HCT116 (cell line): ENCODE measurements at regions not wholly inside any gene's neighbourhood (a gene's known extent, or its start where the extent isn't known, plus 50 kb on each side); places are given as distances from the start of the nearest gene placed in this dataset.

Experiments
- ATAC-seq: fragments of 200-7000 bp; cut with Tn5 transposase; 2 replicates; pipeline ENCODE4 v1.9.1; 2020; ENCODE audit warnings: mild to moderate bottlenecking, moderate library complexity
- BruUV-seq: library from RNA; stranded (reverse); fragments of 400-500 nt; replicated peaks from 2 replicates; lab custom pipeline; 2021; lab: Mats Ljungman, UMichigan
- CTCF ChIA-PET: fragments of 300-600 bp; sonication (Branson Sonifier 250); formaldehyde crosslinking; loops from one replicate; lab custom pipeline; 2021; ENCODE audit warnings: antibody characterized with exemption; lab: Charles Lee
- POLR2A ChIA-PET: fragments of 300-600, 350-600 bp; sonication (Branson Sonifier 250); formaldehyde crosslinking; loops from one replicate; lab custom pipeline; 2021; ENCODE audit warnings: antibody characterized with exemption; lab: Charles Lee
- RAD21 ChIA-PET, 2 experiments: fragments of 300-600 bp; sonication (Branson Sonifier 250); formaldehyde crosslinking; loops; one replicate each; lab custom pipeline; 2023; ENCODE audit warnings: low total read pairs in 2 of 2; ENCODE audit not compliant: uncharacterized antibody in 2 of 2, unreplicated experiment in 2 of 2, low non-redundant PET in 1 of 2; lab: Charles Lee
- DNase-seq: peaks from one replicate; pipeline ENCODE4 v3.0.0-alpha.2; 2010; ENCODE audit warnings: low read depth, low spot score
- H2AFZ ChIP-seq: fragments of 200-600 bp; shearing (Covaris generic), sonication (generic); 2 replicates; pipeline ENCODE4 v1.6.1; 2017; ENCODE audit warnings: low read depth, mixed run types, mixed read lengths, antibody characterized with exemption, low read length; ENCODE audit not compliant: poor library complexity, severe bottlenecking
- H3K27ac ChIP-seq: 2 replicates; pipeline ENCODE4 v1.5.1; 2012; ENCODE audit warnings: low read depth, low read length
- H3K27me3 ChIP-seq: fragments of 200-600 bp; sonication (generic); 2 replicates; pipeline ENCODE4 v1.6.1; 2016; ENCODE audit warnings: mixed run types, low read length, mixed read lengths; ENCODE audit not compliant: insufficient read depth
- H3K36me3 ChIP-seq, 2 experiments: fragments of 200-500 bp in 1 of 2; fragments of 200-600 bp in 1 of 2; sonication (Bioruptor generic) in 1 of 2; sonication (generic) in 1 of 2; 2 replicates each; pipeline versions ENCODE4 v1.5.1 to v1.6.1; 2014 to 2016; ENCODE audit warnings: low read length in 2 of 2, inconsistent platforms in 1 of 2, mixed read lengths in 1 of 2, mixed run types in 1 of 2; ENCODE audit not compliant: insufficient read depth in 2 of 2, control insufficient read depth in 1 of 2
- H3K4me1 ChIP-seq, 2 experiments: fragments of 200-600 bp in 1 of 2; sonication (generic) in 1 of 2; 2 replicates each; pipeline versions ENCODE4 v1.5.1 to v1.6.1; 2012 to 2017; ENCODE audit warnings: low read length in 2 of 2, inconsistent platforms in 1 of 2, mild to moderate bottlenecking in 1 of 2, mixed read lengths in 1 of 2, mixed run types in 1 of 2, moderate library complexity in 1 of 2; ENCODE audit not compliant: insufficient read depth in 2 of 2, control insufficient read depth in 1 of 2
- H3K4me2 ChIP-seq: fragments of 200-600 bp; sonication (generic); 2 replicates; pipeline ENCODE4 v1.6.1; 2017; ENCODE audit warnings: mixed run types, low read length, mixed read lengths
- H3K4me3 ChIP-seq, 2 experiments: fragments of 200-600 bp in 1 of 2; sonication (generic) in 1 of 2; replicated peaks in 1 of 2; 2 replicates each; pipeline ENCODE4 v1.5.1; 2011 to 2016; ENCODE audit warnings: low read length in 2 of 2, control low read depth in 1 of 2, low read depth in 1 of 2, mild to moderate bottlenecking in 1 of 2, mixed read lengths in 1 of 2, mixed run types in 1 of 2
- H3K79me2 ChIP-seq: fragments of 200-600 bp; sonication (generic); 2 replicates; pipeline ENCODE4 v1.6.1; 2017; ENCODE audit warnings: mild to moderate bottlenecking, mixed run types, low read length, moderate library complexity, mixed read lengths; ENCODE audit not compliant: insufficient read depth
- H3K9ac ChIP-seq: fragments of 200-600 bp; sonication (generic); 2 replicates; pipeline ENCODE4 v1.6.1; 2016; ENCODE audit warnings: low read length, mixed read lengths
- H3K9me2 ChIP-seq: fragments of 200-600 bp; sonication (generic), shearing (Covaris generic); 2 replicates; pipeline ENCODE4 v1.6.1; 2017; ENCODE audit warnings: mixed run types, mild to moderate bottlenecking, moderate library complexity; ENCODE audit not compliant: insufficient read depth
- H3K9me3 ChIP-seq, 2 experiments: fragments of 200-500 bp in 1 of 2; fragments of 200-600 bp in 1 of 2; sonication (Bioruptor generic) in 1 of 2; sonication (generic) in 1 of 2; 2 replicates each; pipeline ENCODE4 v1.6.1; 2014 to 2017; ENCODE audit warnings: low read length in 2 of 2, mixed read lengths in 2 of 2, inconsistent platforms in 1 of 2, low read depth in 1 of 2, mild to moderate bottlenecking in 1 of 2, mixed run types in 1 of 2, moderate library complexity in 1 of 2; ENCODE audit not compliant: control insufficient read depth in 1 of 2, insufficient read depth in 1 of 2
- H4K20me1 ChIP-seq: fragments of 200-600 bp; sonication (generic), shearing (Covaris generic); 2 replicates; pipeline ENCODE4 v1.6.1; 2017; ENCODE audit warnings: mixed run types, mild to moderate bottlenecking, moderate library complexity; ENCODE audit not compliant: insufficient read depth
- ATF3 ChIP-seq: IDR thresholded peaks from 2 replicates; pipeline ENCODE4 v1.6.1; 2012
- CEBPB ChIP-seq: IDR thresholded peaks from 2 replicates; pipeline ENCODE4 v1.6.1; 2012; ENCODE audit warnings: low read depth
- CTCF ChIP-seq, 3 experiments: fragments of 200-600 bp in 1 of 3; sonication (generic) in 1 of 3; IDR thresholded peaks in 2 of 3; conservative IDR thresholded peaks in 1 of 3; 2 replicates each; pipeline ENCODE4 v1.5.1; 2012 to 2017; ENCODE audit warnings: low read depth in 2 of 3, low read length in 2 of 3, antibody characterized with exemption in 1 of 3, borderline replicate concordance in 1 of 3, control low read depth in 1 of 3, mild to moderate bottlenecking in 1 of 3, mixed read lengths in 1 of 3, mixed run types in 1 of 3, moderate library complexity in 1 of 3; ENCODE audit not compliant: insufficient read depth in 1 of 3
- EGR1 ChIP-seq: IDR thresholded peaks from 2 replicates; pipeline ENCODE4 v1.6.1; 2012; ENCODE audit warnings: low read depth
- ELF1 ChIP-seq: IDR thresholded peaks from 2 replicates; pipeline ENCODE4 v1.6.1; 2012; ENCODE audit warnings: low read depth, borderline replicate concordance
- EZH2 ChIP-seq: fragments of 200-600 bp; sonication (generic); IDR thresholded peaks from 2 replicates; pipeline ENCODE4 v1.6.1; 2017; ENCODE audit warnings: antibody characterized with exemption, mixed run types
- EZH2phosphoT487 ChIP-seq: fragments of 200-600 bp; IDR thresholded peaks from 2 replicates; pipeline ENCODE4 v1.6.1; 2018; ENCODE audit warnings: antibody characterized with exemption, borderline replicate concordance
- FOSL1 ChIP-seq: IDR thresholded peaks from 2 replicates; pipeline ENCODE4 v1.6.1; 2012; ENCODE audit warnings: low read depth
- JUND ChIP-seq: IDR thresholded peaks from 2 replicates; pipeline ENCODE4 v1.6.1; 2012
- MAX ChIP-seq: IDR thresholded peaks from 2 replicates; pipeline ENCODE4 v1.6.1; 2012
- RAD21 ChIP-seq: IDR thresholded peaks from 2 replicates; pipeline ENCODE4 v1.6.1; 2012; ENCODE audit warnings: low read depth, mild to moderate bottlenecking
- REST ChIP-seq: IDR thresholded peaks from 2 replicates; pipeline ENCODE4 v1.6.1; 2012; ENCODE audit warnings: low read depth
- SP1 ChIP-seq: IDR thresholded peaks from 2 replicates; pipeline ENCODE4 v1.6.1; 2012; ENCODE audit warnings: low read depth
- SRF ChIP-seq: IDR thresholded peaks from 2 replicates; pipeline ENCODE4 v1.6.1; 2012; ENCODE audit warnings: low read depth
- YY1 ChIP-seq: IDR thresholded peaks from 2 replicates; pipeline ENCODE4 v1.6.1; 2011; ENCODE audit warnings: low read length, low read depth, moderate library complexity, mild to moderate bottlenecking; ENCODE audit not compliant: insufficient replicate concordance; ENCODE audit errors: extremely low read depth
- ZFX ChIP-seq: fragments of 450-650 bp; IDR thresholded peaks from 2 replicates; pipeline ENCODE4 v1.6.1; 2017
- intact Hi-C: fragments of 100-400 bp; cut with micrococcal nuclease; formaldehyde crosslinking; loops from 2 replicates; pipeline ENCODE4 v1.10.0; 2022

- ATAC-seq, result no peak
- H3K9ac ChIP-seq, result no peak overlapping the region
- no peak overlapping the region for H2AFZ ChIP-seq
- intact Hi-C loops, result no loop called here
- ChIA-PET RAD21 (no interaction called here), CTCF (no interaction called here), POLR2A (no interaction called here)
- TF ChIP-seq FOSL1 (no peak), RAD21 (peak; percentile 40)
- H3K4me1 ChIP-seq, result no peaks in the 10 kb centered on the region
- no peak overlapping the region for H3K4me3 ChIP-seq
- no peaks in the 10 kb centered on the region for H3K27me3 ChIP-seq
- no TSS peak for BruUV-seq
- DNase-seq, result no peak
- H3K27ac ChIP-seq, result no peak overlapping the region
- H3K4me2 ChIP-seq, result no peak overlapping the region
- no peaks in the 10 kb centered on the region for H3K79me2 ChIP-seq
- H4K20me1 ChIP-seq, result no peaks in the 10 kb centered on the region
- H3K9me2 ChIP-seq, result no peaks in the 10 kb centered on the region
- no peaks in the 10 kb centered on the region for H3K9me3 ChIP-seq
- H3K36me3 ChIP-seq, result no peaks in the 10 kb centered on the region
These were observed 377.3 kb upstream of the MEF2C start for GRCh38 chr5:89260254-89260653.

GRCh38 chr5:89255845-89256463, 373.0 kb upstream of the MEF2C start:
- Histone ChIP-seq H3K9me2 (no peaks in the 10 kb centered on the region), H2AFZ (no peak overlapping the region), H3K79me2 (no peaks in the 10 kb centered on the region), H3K4me3 (no peak overlapping the region), H4K20me1 (no peaks in the 10 kb centered on the region), H3K36me3 (no peaks in the 10 kb centered on the region), H3K27ac (no peak overlapping the region), H3K4me1 (no peaks in the 10 kb centered on the region), H3K9me3 (no peaks in the 10 kb centered on the region), H3K9ac (no peak overlapping the region), H3K27me3 (no peaks in the 10 kb centered on the region), H3K4me2 (no peak overlapping the region)
- ATAC-seq (peak; percentile 61; the same call in 1 of the 2 replicates), DNase-seq (peak; percentile 56)
- ChIA-PET CTCF (no interaction called here), RAD21 (no interaction called here), POLR2A (no interaction called here)
- intact Hi-C loops, result no loop called here
- no TSS peak for BruUV-seq
- no peak for TF ChIP-seq EZH2phosphoT487
- TF ChIP-seq MAX, result no peak
- no peak for TF ChIP-seq RAD21
- TF ChIP-seq SRF, result no peak
- TF ChIP-seq REST, result no peak
- no peak for TF ChIP-seq YY1
- no peak for TF ChIP-seq ATF3
- TF ChIP-seq JUND, result no peak
- no peak for TF ChIP-seq ELF1
- no peak for TF ChIP-seq EZH2
- TF ChIP-seq CTCF (IDR thresholded peaks at IDR 0.05 in 2 of 3, conservative IDR thresholded peaks at IDR 0.05 in 1 of 3; ENCODE audit: borderline replicate concordance in 1 of 3, insufficient read depth in 1 of 3, low read depth in 2 of 3, low read length in 2 of 3), result no peak
- TF ChIP-seq EGR1, result no peak
- TF ChIP-seq CEBPB, result no peak
- no peak for TF ChIP-seq ZFX
- no peak for TF ChIP-seq SP1
